Kidney (tissue), 13 donors: ENCODE measurements at regions not wholly inside any gene's neighbourhood (a gene's known extent, or its start where the extent isn't known, plus 50 kb on each side); places are given as distances from the start of the nearest gene placed in this dataset.

Source experiments
- DNase-seq, 5 donors: peaks; one replicate each; pipeline ENCODE4 v3.0.0-alpha.2; 2013 to 2020
- FAIRE-seq: peaks from 2 replicates; lab custom pipeline; 2012; peaks lifted over from hg19 to GRCh38; lab: Jason Lieb, UNC
- H3K27ac ChIP-seq, 2 donors: one replicate each; pipeline ENCODE4 v1.7.0; 2013; ENCODE audit warnings: low read depth in 2 of 2, low read length in 2 of 2, inconsistent platforms in 1 of 2
- H3K27me3 ChIP-seq: one replicate; pipeline ENCODE4 v1.7.1; 2013; ENCODE audit warnings: low read length, inconsistent platforms; ENCODE audit not compliant: control insufficient read depth, insufficient read depth
- H3K36me3 ChIP-seq, 3 donors: one replicate each; pipeline versions ENCODE4 v1.7.0 to v1.7.1; 2013; ENCODE audit warnings: low read length in 3 of 3, control low read depth in 1 of 3, inconsistent platforms in 1 of 3; ENCODE audit not compliant: insufficient read depth in 3 of 3, control insufficient read depth in 2 of 3
- H3K4me1 ChIP-seq, 3 donors: one replicate each; pipeline versions ENCODE4 v1.7.0 to v1.7.1; 2013; ENCODE audit warnings: low read length in 3 of 3, inconsistent platforms in 1 of 3, low read depth in 1 of 3; ENCODE audit not compliant: control insufficient read depth in 2 of 3, insufficient read depth in 2 of 3
- H3K4me3 ChIP-seq, 3 donors: one replicate each; pipeline versions ENCODE4 v1.7.0 to v1.8.1; 2013; ENCODE audit warnings: low read length in 3 of 3, control low read depth in 1 of 3, inconsistent platforms in 1 of 3
- H3K9ac ChIP-seq, 3 donors: one replicate each; pipeline versions ENCODE4 v1.7.0 to v1.7.1; 2013; ENCODE audit warnings: low read length in 3 of 3, control low read depth in 1 of 3, inconsistent platforms in 1 of 3
- H3K9me3 ChIP-seq, 3 donors: one replicate each; pipeline versions ENCODE4 v1.7.0 to v1.7.1; 2013; ENCODE audit warnings: low read length in 3 of 3, control low read depth in 1 of 3, inconsistent platforms in 1 of 3; ENCODE audit not compliant: control insufficient read depth in 2 of 3, insufficient read depth in 1 of 3
- intact Hi-C: fragments of 100-400 bp; cut with DNase I; formaldehyde crosslinking; loops from one replicate; pipeline ENCODE4 v1.11.1; 2022
- TF ChIP-seq, protein P1 (sequence below): IDR thresholded peaks from 3 replicates; pipeline ENCODE4 v1.5.1; 2012; ENCODE audit warnings: mild to moderate bottlenecking, moderate library complexity, borderline replicate concordance; ENCODE audit not compliant: insufficient read depth; ENCODE audit errors: extremely low read depth
- donor health status: control.
- donor health status: control.
- donor health status: control.
- donor health status: control.
- donor health status: control.
- donor health status: DM: yes; HTN: yes; CAD: no.
- donor health status: Normal renal cell carcinoma (clear cell type).

DNA sequence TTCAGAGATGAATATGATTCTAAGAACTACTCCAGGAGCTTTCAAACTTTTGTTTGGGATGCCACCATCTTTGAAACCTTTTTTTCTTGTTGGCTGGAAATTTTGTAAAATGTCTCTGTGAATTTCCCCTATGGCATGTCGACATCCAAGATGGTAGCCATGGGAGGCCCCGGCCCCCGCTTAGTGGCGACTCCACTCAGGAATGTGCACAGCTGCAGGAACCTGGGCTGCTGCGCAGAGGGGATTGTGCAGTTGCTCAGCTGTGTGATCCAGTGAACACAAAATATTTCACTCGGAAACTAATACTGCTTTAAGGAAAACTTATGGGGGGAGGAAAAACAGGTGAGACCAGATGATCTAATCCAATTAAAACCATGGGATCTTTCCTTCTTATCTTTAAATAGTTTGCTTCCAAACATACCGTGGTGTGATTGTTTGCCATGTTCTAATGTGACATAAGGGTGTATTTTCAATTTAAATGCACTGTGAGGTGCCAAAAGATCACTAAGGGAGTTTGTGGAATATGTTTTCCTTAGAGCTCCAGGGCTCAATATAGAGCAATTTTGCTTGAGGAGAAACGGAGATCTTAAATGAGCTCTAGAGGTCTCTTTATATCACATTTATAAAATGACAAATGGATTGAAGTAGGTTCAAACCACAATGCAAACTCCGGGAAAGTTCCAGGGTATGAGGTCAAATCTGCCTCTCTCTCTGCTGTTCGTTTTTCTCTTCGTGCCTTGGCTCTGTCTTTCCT lies 497.7 kb downstream of the FGF9 start:
- FAIRE-seq (no peak), DNase-seq (no peak)
- H3K27ac ChIP-seq: no peak overlapping the region
- no peaks in the 10 kb centered on the region for H3K36me3 ChIP-seq
- no peak overlapping the region for H3K9ac ChIP-seq
- TF ChIP-seq, protein P1, sequence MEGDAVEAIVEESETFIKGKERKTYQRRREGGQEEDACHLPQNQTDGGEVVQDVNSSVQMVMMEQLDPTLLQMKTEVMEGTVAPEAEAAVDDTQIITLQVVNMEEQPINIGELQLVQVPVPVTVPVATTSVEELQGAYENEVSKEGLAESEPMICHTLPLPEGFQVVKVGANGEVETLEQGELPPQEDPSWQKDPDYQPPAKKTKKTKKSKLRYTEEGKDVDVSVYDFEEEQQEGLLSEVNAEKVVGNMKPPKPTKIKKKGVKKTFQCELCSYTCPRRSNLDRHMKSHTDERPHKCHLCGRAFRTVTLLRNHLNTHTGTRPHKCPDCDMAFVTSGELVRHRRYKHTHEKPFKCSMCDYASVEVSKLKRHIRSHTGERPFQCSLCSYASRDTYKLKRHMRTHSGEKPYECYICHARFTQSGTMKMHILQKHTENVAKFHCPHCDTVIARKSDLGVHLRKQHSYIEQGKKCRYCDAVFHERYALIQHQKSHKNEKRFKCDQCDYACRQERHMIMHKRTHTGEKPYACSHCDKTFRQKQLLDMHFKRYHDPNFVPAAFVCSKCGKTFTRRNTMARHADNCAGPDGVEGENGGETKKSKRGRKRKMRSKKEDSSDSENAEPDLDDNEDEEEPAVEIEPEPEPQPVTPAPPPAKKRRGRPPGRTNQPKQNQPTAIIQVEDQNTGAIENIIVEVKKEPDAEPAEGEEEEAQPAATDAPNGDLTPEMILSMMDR: no peak
- H3K4me3 ChIP-seq: no peak overlapping the region
- H3K27me3 ChIP-seq: no peaks in the 10 kb centered on the region
- H3K9me3 ChIP-seq: no peaks in the 10 kb centered on the region
- intact Hi-C loops: no loop called here
- no peaks in the 10 kb centered on the region for H3K4me1 ChIP-seq

DNA sequence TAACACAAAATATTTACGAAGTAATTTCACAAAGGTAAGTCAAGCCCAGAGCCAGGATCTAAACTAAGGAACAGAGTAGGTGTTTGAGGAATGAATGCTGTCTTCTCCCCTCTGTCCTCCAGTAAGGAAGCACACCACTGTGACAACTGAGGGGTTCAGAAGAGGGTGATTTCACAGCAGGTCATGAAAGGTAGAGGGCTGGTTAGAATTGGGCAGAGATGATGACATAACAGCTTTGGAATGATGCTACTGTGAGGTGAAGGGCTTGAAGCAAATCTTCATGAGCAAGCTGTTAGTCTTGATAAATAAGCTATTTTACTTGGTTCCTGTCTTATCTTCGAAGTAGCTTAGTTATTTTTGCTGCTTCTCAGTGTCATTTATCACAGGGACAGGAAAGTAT lies 498.6 kb downstream of the FGF9 start:
- Histone ChIP-seq H3K9me3 (no peaks in the 10 kb centered on the region), H3K27ac (no peak overlapping the region), H3K27me3 (no peaks in the 10 kb centered on the region), H3K36me3 (no peaks in the 10 kb centered on the region), H3K4me1 (no peaks in the 10 kb centered on the region), H3K4me3 (no peak overlapping the region), H3K9ac (no peak overlapping the region)
- FAIRE-seq: no peak
- intact Hi-C loops: no loop called here
- TF ChIP-seq, protein P1: no peak
- DNase-seq: no peak

DNA sequence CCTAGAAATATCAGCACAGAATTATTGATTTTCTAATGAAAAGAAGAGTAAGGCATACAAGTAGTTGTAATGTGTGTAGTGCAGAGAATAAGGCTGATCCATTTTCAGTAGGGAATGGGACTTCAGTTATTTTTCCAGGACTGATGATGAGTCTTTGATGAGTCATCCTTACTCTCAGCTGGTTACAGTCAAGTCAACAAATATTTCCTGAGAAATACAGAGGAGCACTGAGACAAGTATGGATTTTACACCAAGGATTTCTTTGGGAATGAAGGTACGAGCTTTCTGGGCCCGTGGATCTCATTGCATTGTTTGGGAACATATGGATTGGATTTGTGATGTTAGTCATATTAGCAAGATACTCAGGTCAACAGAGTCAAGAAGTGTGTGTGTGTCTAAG lies 502.7 kb downstream of the FGF9 start:
- no peak for FAIRE-seq
- TF ChIP-seq, protein P1: no peak

More for the DNA sequence above, 502.7 kb downstream of the FGF9 start:
- Histone ChIP-seq H3K4me3 (no peak overlapping the region), H3K27ac (no peak overlapping the region), H3K9me3 (no peaks in the 10 kb centered on the region), H3K9ac (no peak overlapping the region), H3K36me3 (no peaks in the 10 kb centered on the region), H3K27me3 (no peaks in the 10 kb centered on the region), H3K4me1 (no peaks in the 10 kb centered on the region)
- no peak for DNase-seq
- intact Hi-C loops: no loop called here
